Caco-2 (cell line): ENCODE measurements at regions not wholly inside any gene's neighbourhood (a gene's known extent, or its start where the extent isn't known, plus 50 kb on each side); places are given as distances from the start of the nearest gene placed in this dataset.
"Not testable (repeated sequence)": the region's sequence is repeated elsewhere in the genome, so short reads cannot be mapped to it uniquely, and the experiment has no call there.

Experiments
- BruUV-seq: library from RNA; stranded (reverse); fragments of 400-500 nt; replicated peaks from 2 replicates; lab custom pipeline; 2021; lab: Mats Ljungman, UMichigan
- CTCF ChIA-PET: fragments of 300-600 bp; sonication (Branson Sonifier 250); formaldehyde crosslinking; loops from one replicate; lab custom pipeline; 2022; ENCODE audit warnings: antibody characterized with exemption; lab: Charles Lee
- POLR2A ChIA-PET: fragments of 300-600 bp; sonication (Branson Sonifier 250); formaldehyde crosslinking; loops from one replicate; lab custom pipeline; 2022; ENCODE audit warnings: antibody characterized with exemption; lab: Charles Lee
- DNase-seq, 2 experiments: peaks; one replicate each; pipeline versions ENCODE4 v3.0.0 to v3.0.0-alpha.2; 2020 to 2022
- H3K27me3 ChIP-seq: replicated peaks from 2 replicates; pipeline ENCODE4 v1.6.0; 2011; ENCODE audit warnings: low read length; ENCODE audit not compliant: control insufficient read depth, insufficient read depth
- H3K36me3 ChIP-seq: 2 replicates; pipeline ENCODE4 v1.5.1; 2011; ENCODE audit warnings: low read length; ENCODE audit not compliant: control insufficient read depth, insufficient read depth
- H3K4me1 ChIP-seq: fragments of 250-450 bp; sonication (Bioruptor Pico); 2 replicates; pipeline ENCODE4 v1.5.1; 2020; ENCODE audit warnings: mild to moderate bottlenecking
- H3K4me3 ChIP-seq: 2 replicates; pipeline ENCODE4 v1.5.1; 2011; ENCODE audit warnings: low read depth, mild to moderate bottlenecking, control low read depth, low read length
- H3K9me3 ChIP-seq: fragments of 250-450 bp; sonication (Bioruptor Pico); 2 replicates; pipeline ENCODE4 v1.5.1; 2020; ENCODE audit warnings: mild to moderate bottlenecking, moderate library complexity
- H3K27ac Mint-ChIP-seq: one replicate; pipeline ENCODE4 v1.8.0; 2022; ENCODE audit warnings: mixed read lengths; ENCODE audit not compliant: unreplicated experiment
- H3K27me3 Mint-ChIP-seq: one replicate; pipeline ENCODE4 v1.8.0; 2022; ENCODE audit warnings: mixed read lengths; ENCODE audit not compliant: insufficient read depth, unreplicated experiment
- H3K36me3 Mint-ChIP-seq: one replicate; pipeline ENCODE4 v1.8.0; 2022; ENCODE audit warnings: mild to moderate bottlenecking, mixed read lengths; ENCODE audit not compliant: insufficient read depth, unreplicated experiment
- H3K4me1 Mint-ChIP-seq: one replicate; pipeline ENCODE4 v1.8.0; 2022; ENCODE audit warnings: low read depth, mixed read lengths; ENCODE audit not compliant: unreplicated experiment
- H3K4me3 Mint-ChIP-seq: one replicate; pipeline ENCODE4 v1.8.0; 2022; ENCODE audit warnings: mild to moderate bottlenecking, moderate library complexity, mixed read lengths; ENCODE audit not compliant: unreplicated experiment
- H3K9me3 Mint-ChIP-seq: one replicate; pipeline ENCODE4 v1.8.0; 2022; ENCODE audit warnings: mixed read lengths; ENCODE audit not compliant: unreplicated experiment
- intact Hi-C: fragments of 100-400 bp; cut with micrococcal nuclease; formaldehyde crosslinking; loops from one replicate; pipeline ENCODE4 v1.10.0; 2022; ENCODE audit not compliant: unreplicated experiment
- TF ChIP-seq, protein P1 (sequence below), 2 experiments: fragments of 200-600 bp in 1 of 2; IDR thresholded peaks; 1 replicate in 1 of 2; 2 replicates in 1 of 2; pipeline versions ENCODE4 v1.5.1 to v1.8.0; 2011 to 2022; ENCODE audit warnings: antibody characterized with exemption in 1 of 2, control low read depth in 1 of 2, inconsistent platforms in 1 of 2, low read depth in 1 of 2, low read length in 1 of 2, mild to moderate bottlenecking in 1 of 2, moderate library complexity in 1 of 2; ENCODE audit not compliant: insufficient read depth in 1 of 2, severe bottlenecking in 1 of 2, unreplicated experiment in 1 of 2

DNA sequence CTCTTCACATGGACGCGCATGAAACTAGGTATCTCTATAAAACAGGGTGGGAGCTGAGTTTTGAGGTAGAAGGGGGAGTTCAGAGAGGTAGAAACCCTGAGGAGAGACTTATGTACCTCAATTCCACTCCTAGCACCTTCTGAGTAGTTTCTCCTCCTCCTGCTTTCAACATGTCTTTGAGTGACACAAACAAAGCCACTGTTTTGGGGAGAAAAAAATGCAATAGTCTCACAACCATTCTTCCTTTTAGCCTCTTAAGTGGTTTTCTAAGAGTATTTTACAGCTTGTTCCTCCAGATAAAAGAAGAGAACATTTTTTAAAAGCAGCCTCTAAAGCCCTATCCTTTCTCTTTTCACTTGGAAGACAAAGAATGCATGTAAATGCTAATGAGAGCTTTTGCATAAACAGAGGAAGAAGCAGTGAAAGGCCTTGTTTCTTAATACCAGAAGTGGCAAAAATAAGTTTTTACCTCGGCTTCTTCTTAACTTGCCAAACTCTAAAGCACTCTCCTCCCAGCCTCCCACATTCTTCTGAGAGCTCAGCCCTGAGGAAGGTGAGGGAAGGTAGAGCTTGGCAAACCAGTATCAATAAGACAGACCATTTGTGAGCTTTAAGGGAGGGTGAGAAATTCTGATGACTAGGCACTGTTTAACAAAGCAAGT is 1304.4 kb upstream of the ACVR2A start:
- CTCF ChIA-PET, result no interaction called here
- no peaks in the 10 kb centered on the region for H3K36me3 ChIP-seq
- Mint-ChIP-seq H3K4me3 (no peak overlapping the region), H3K9me3 (no peaks in the 10 kb centered on the region), H3K4me1 (no peaks in the 10 kb centered on the region), H3K36me3 (no peaks in the 10 kb centered on the region), H3K27me3 (no peaks in the 10 kb centered on the region), H3K27ac (no peak overlapping the region)
- no peak for DNase-seq
- TF ChIP-seq, protein P1, sequence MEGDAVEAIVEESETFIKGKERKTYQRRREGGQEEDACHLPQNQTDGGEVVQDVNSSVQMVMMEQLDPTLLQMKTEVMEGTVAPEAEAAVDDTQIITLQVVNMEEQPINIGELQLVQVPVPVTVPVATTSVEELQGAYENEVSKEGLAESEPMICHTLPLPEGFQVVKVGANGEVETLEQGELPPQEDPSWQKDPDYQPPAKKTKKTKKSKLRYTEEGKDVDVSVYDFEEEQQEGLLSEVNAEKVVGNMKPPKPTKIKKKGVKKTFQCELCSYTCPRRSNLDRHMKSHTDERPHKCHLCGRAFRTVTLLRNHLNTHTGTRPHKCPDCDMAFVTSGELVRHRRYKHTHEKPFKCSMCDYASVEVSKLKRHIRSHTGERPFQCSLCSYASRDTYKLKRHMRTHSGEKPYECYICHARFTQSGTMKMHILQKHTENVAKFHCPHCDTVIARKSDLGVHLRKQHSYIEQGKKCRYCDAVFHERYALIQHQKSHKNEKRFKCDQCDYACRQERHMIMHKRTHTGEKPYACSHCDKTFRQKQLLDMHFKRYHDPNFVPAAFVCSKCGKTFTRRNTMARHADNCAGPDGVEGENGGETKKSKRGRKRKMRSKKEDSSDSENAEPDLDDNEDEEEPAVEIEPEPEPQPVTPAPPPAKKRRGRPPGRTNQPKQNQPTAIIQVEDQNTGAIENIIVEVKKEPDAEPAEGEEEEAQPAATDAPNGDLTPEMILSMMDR (IDR thresholded peaks at IDR 0.05; ENCODE audit: insufficient read depth in 1 of 2, low read depth in 1 of 2, low read length in 1 of 2, severe bottlenecking in 1 of 2, unreplicated experiment in 1 of 2), result no peak
- POLR2A ChIA-PET, result no interaction called here
- intact Hi-C loops, result no loop called here
- no peaks in the 10 kb centered on the region for H3K4me1 ChIP-seq
- H3K4me3 ChIP-seq, result no peak overlapping the region
- BruUV-seq, result no TSS peak
- no peaks in the 10 kb centered on the region for H3K9me3 ChIP-seq
- H3K27me3 ChIP-seq, result no peaks in the 10 kb centered on the region

DNA sequence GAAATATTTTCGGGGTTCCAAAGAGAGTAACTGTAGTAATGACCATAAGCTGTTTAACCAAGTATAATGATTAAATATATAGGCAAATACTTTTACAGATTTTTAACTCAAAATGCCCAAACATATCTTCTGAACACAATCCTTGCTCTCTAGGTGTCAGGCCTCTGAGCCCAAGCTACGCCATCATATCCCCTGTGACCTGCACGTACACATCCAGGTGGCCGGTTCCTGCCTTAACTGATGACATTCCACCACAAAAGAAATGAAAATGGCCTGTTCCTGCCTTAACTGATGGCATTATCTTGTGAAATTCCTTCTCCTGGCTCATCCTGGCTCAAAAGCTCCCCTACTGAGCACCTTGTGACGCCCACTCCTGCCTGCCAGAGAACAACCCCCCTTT is 1305.1 kb upstream of the ACVR2A start:
- H3K4me1 ChIP-seq, H3K36me3 ChIP-seq, H3K27me3 Mint-ChIP-seq, H3K4me3 Mint-ChIP-seq, H3K9me3 ChIP-seq, POLR2A ChIA-PET, H3K36me3 Mint-ChIP-seq, H3K4me1 Mint-ChIP-seq, H3K27ac Mint-ChIP-seq, H3K27me3 ChIP-seq, CTCF ChIA-PET, intact Hi-C loops, BruUV-seq, DNase-seq, H3K9me3 Mint-ChIP-seq, H3K4me3 ChIP-seq: not testable (repeated sequence)

DNA sequence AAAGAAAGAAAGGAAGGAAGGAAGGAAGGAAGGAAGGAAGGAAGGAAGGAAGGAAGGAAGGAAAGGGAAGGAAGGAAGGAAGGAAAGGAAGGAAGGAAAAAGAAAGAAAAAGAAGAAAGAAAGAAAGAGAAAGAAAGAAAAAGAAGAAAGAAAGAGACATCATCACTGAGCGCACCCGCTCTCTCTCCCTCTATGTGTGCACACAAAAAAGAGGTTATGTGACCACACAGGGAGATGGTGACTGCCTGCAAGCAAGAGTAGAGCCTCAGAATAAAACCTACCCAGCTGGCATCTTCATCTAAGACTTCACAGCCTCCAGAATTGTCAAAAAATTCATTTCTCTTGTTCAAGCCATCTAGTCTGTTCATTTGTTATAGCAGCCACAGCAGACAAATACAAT is 1307.4 kb upstream of the ACVR2A start:
- intact Hi-C loops, result no loop called here
- no peaks in the 10 kb centered on the region for H3K27me3 ChIP-seq
- no peaks in the 10 kb centered on the region for H3K9me3 ChIP-seq
- CTCF ChIA-PET, result no interaction called here
- Mint-ChIP-seq H3K4me1 (no peaks in the 10 kb centered on the region), H3K27ac (no peak overlapping the region), H3K27me3 (no peaks in the 10 kb centered on the region), H3K9me3 (no peaks in the 10 kb centered on the region), H3K36me3 (no peaks in the 10 kb centered on the region), H3K4me3 (no peak overlapping the region)
- BruUV-seq, result no TSS peak
- TF ChIP-seq, protein P1 (IDR thresholded peaks at IDR 0.05; ENCODE audit: insufficient read depth in 1 of 2, low read depth in 1 of 2, low read length in 1 of 2, severe bottlenecking in 1 of 2, unreplicated experiment in 1 of 2), result no peak
- H3K4me3 ChIP-seq, result no peak overlapping the region
- H3K4me1 ChIP-seq, result no peaks in the 10 kb centered on the region
- no peak for DNase-seq
- POLR2A ChIA-PET, result no interaction called here
- H3K36me3 ChIP-seq, result no peaks in the 10 kb centered on the region
